ENCODE measurements at regions not wholly inside any gene's neighbourhood (a gene's known extent, or its start where the extent isn't known, plus 50 kb on each side); places are given as distances from the start of the nearest gene placed in this dataset.
"Not testable (repeated sequence)": the region's sequence is repeated elsewhere in the genome, so short reads cannot be mapped to it uniquely, and the experiment has no call there.

GRCh38 chr4:86527713-86528112 lies 66.4 kb upstream of the PTPN13 start:
- not testable (repeated sequence) for DNase-seq (ENCODE audit: low read depth in 2 of 2)

GRCh38 chr4:86529436-86529835 lies 64.7 kb upstream of the PTPN13 start:
- DNase-seq (ENCODE audit: low read depth in 2 of 2): no peak

GRCh38 chr4:86530183-86530582 lies 63.9 kb upstream of the PTPN13 start:
- DNase-seq (ENCODE audit: low read depth in 2 of 2): no peak

- no peak for DNase-seq (ENCODE audit: low read depth in 2 of 2)
Measured at GRCh38 chr4:86531440-86531839, 62.7 kb upstream of the PTPN13 start.

GRCh38 chr4:86532851-86533250 lies 61.3 kb upstream of the PTPN13 start:
- DNase-seq (ENCODE audit: low read depth in 2 of 2): no peak

GRCh38 chr4:86536151-86536550 lies 58.0 kb upstream of the PTPN13 start:
- no peak for DNase-seq (ENCODE audit: low read depth in 2 of 2)

- no peak for DNase-seq (ENCODE audit: low read depth in 2 of 2)
Measured at GRCh38 chr4:86542319-86543027, 51.6 kb upstream of the PTPN13 start.

GRCh38 chr4:86543080-86543479 lies 51.0 kb upstream of the PTPN13 start:
- DNase-seq (ENCODE audit: low read depth in 2 of 2): no peak

- no peak for DNase-seq (ENCODE audit: low read depth in 2 of 2)
Measured at GRCh38 chr4:86543560-86544309, 50.4 kb upstream of the PTPN13 start.

GRCh38 chr4:86544310-86544966 lies 49.7 kb upstream of the PTPN13 start:
- DNase-seq (ENCODE audit: low read depth in 2 of 2): no peak

All from stimulated activated CD4-positive, alpha-beta T cell treated with anti-CD3 and anti-CD28 coated beads, Interleukin-4, amount 100 ng/mL, for 48 hours (primary cell).